ENCODE measurements at regions not wholly inside any gene's neighbourhood (a gene's known extent, or its start where the extent isn't known, plus 50 kb on each side); places are given as distances from the start of the nearest gene placed in this dataset.
A peak's percentile ranks its signal among the peaks of the same experiment; 100 is the strongest.
"Not testable (repeated sequence)": the region's sequence is repeated elsewhere in the genome, so short reads cannot be mapped to it uniquely, and the experiment has no call there.

GRCh38 chr5:6105320-6105719 is 273.0 kb downstream of the MED10 start:
- no peak for DNase-seq

- DNase-seq, result no peak
Observed at GRCh38 chr5:6096101-6096500, 282.2 kb downstream of the MED10 start.

GRCh38 chr5:6094180-6094579 is 284.2 kb downstream of the MED10 start:
- DNase-seq, result not testable (repeated sequence)

GRCh38 chr5:6090838-6091237 is 287.5 kb downstream of the MED10 start:
- no peak for DNase-seq

- DNase-seq, result no peak
Observed at GRCh38 chr5:6090079-6090654, 288.2 kb downstream of the MED10 start.

- no peak for DNase-seq
Observed at GRCh38 chr5:6088706-6089105, 289.6 kb downstream of the MED10 start.

- no peak for DNase-seq
Observed at GRCh38 chr5:6087576-6087975, 290.8 kb downstream of the MED10 start.

- no peak for DNase-seq
Observed at GRCh38 chr5:6086871-6087270, 291.5 kb downstream of the MED10 start.

GRCh38 chr5:6085341-6085860 is 292.9 kb downstream of the MED10 start:
- DNase-seq, result no peak

- no peak for DNase-seq
Observed at GRCh38 chr5:6084836-6085235, 293.5 kb downstream of the MED10 start.

- DNase-seq, result peak; percentile 15 to 16
Observed at GRCh38 chr5:6084376-6084775, 294.0 kb downstream of the MED10 start.

GRCh38 chr5:6083311-6083978 is 294.9 kb downstream of the MED10 start:
- no peak for DNase-seq

GRCh38 chr5:6082685-6083084 is 295.7 kb downstream of the MED10 start:
- no peak for DNase-seq

GRCh38 chr5:6081727-6082210 is 296.6 kb downstream of the MED10 start:
- DNase-seq, result no peak

- no peak for DNase-seq
Observed at GRCh38 chr5:6080930-6081726, 297.2 kb downstream of the MED10 start.

- DNase-seq, result no peak
Observed at GRCh38 chr5:6080436-6080835, 297.9 kb downstream of the MED10 start.

- DNase-seq, result no peak
Observed at GRCh38 chr5:6078881-6079280, 299.5 kb downstream of the MED10 start.

- DNase-seq, result no peak
Observed at GRCh38 chr5:6076341-6077239, 301.8 kb downstream of the MED10 start.

GRCh38 chr5:6072488-6072887 is 305.9 kb downstream of the MED10 start:
- DNase-seq, result not testable (repeated sequence)

GRCh38 chr5:6069496-6070185 is 308.7 kb downstream of the MED10 start:
- no peak for DNase-seq

- DNase-seq, result no peak
Observed at GRCh38 chr5:6066016-6066415, 312.3 kb downstream of the MED10 start.
